Uterus (tissue), 3 donors: ENCODE measurements at regions not wholly inside any gene's neighbourhood (a gene's known extent, or its start where the extent isn't known, plus 50 kb on each side); places are given as distances from the start of the nearest gene placed in this dataset.

Experiments
- DNase-seq, 2 donors: peaks; one replicate each; pipeline ENCODE4 v3.0.0-alpha.2; 2019 to 2020
- H3K27ac ChIP-seq, 2 donors: fragments of 200-600 bp; sonication (generic); 1 replicate in 1 of 2; 2 replicates in 1 of 2; pipeline ENCODE4 v1.5.1; 2016 to 2018
- H3K27me3 ChIP-seq, 2 donors: fragments of 200-600 bp; sonication (generic); one replicate each; pipeline ENCODE4 v1.5.1; 2018 to 2019; ENCODE audit warnings: control low read depth in 1 of 2
- H3K36me3 ChIP-seq, 2 donors: fragments of 200-600 bp; sonication (generic); one replicate each; pipeline ENCODE4 v1.5.1; 2019; ENCODE audit warnings: control low read depth in 1 of 2
- H3K4me1 ChIP-seq, 2 donors: fragments of 200-600 bp; sonication (generic); one replicate each; pipeline ENCODE4 v1.5.1; 2018 to 2019; ENCODE audit warnings: control low read depth in 1 of 2
- H3K4me3 ChIP-seq, 2 donors: fragments of 200-600 bp; sonication (generic); 1 replicate in 1 of 2; 2 replicates in 1 of 2; pipeline ENCODE4 v1.5.1; 2018 to 2019; ENCODE audit warnings: mild to moderate bottlenecking in 1 of 2
- H3K9me3 ChIP-seq, 2 donors: fragments of 200-600 bp; sonication (generic); one replicate each; pipeline ENCODE4 v1.5.1; 2019; ENCODE audit warnings: control low read depth in 1 of 2
- CTCF ChIP-seq, 4 experiments: fragments of 200-600 bp in 2 of 4; fragments of 450-650 bp in 2 of 4; sonication (generic) in 2 of 4; IDR thresholded peaks; one replicate each; pipeline ENCODE4 v1.5.1; 2016 to 2019; ENCODE audit warnings: antibody characterized with exemption in 4 of 4, mild to moderate bottlenecking in 2 of 4, moderate library complexity in 1 of 4
- POLR2A ChIP-seq, 2 donors: fragments of 450-650 bp; IDR thresholded peaks; one replicate each; pipeline ENCODE4 v1.6.1; 2016; ENCODE audit warnings: antibody characterized with exemption in 2 of 2, mild to moderate bottlenecking in 1 of 2, moderate library complexity in 1 of 2
- intact Hi-C: fragments of 100-400 bp; cut with DNase I; formaldehyde crosslinking; loops from one replicate; pipeline ENCODE4 v1.15.1; 2023; ENCODE audit warnings: low total_unique reads
- donor health status: DM: yes; HTN: yes; CAD: no.

- H3K27ac ChIP-seq: no peak overlapping the region
- no peaks in the 10 kb centered on the region for H3K27me3 ChIP-seq
- DNase-seq: no peak
- peaks cover 0 to 3% of the 10 kb centered on the region in 2 donors for H3K9me3 ChIP-seq
- intact Hi-C loops: no loop called here
- no peaks in the 10 kb centered on the region for H3K4me1 ChIP-seq
- no peak overlapping the region for H3K4me3 ChIP-seq
- TF ChIP-seq POLR2A (IDR thresholded peaks at IDR 0.05) (no peak), CTCF (IDR thresholded peaks at IDR 0.05) (no peak)
- H3K36me3 ChIP-seq: no peaks in the 10 kb centered on the region
Observed at GRCh38 chr14:100988411-100988900, 84.9 kb upstream of the RTL1 start.

GRCh38 chr14:100988956-100989355 is 85.4 kb upstream of the RTL1 start:
- intact Hi-C loops: no loop called here
- H3K4me3 ChIP-seq: no peak overlapping the region
- no peaks in the 10 kb centered on the region for H3K27me3 ChIP-seq
- no peaks in the 10 kb centered on the region for H3K36me3 ChIP-seq
- DNase-seq: no peak
- H3K4me1 ChIP-seq: no peaks in the 10 kb centered on the region
- no peak for TF ChIP-seq CTCF (IDR thresholded peaks at IDR 0.05)
- TF ChIP-seq POLR2A (IDR thresholded peaks at IDR 0.05): no peak
- peaks cover 0 to 3% of the 10 kb centered on the region in 2 donors for H3K9me3 ChIP-seq
- H3K27ac ChIP-seq: no peak overlapping the region

GRCh38 chr14:100989924-100990323 is 86.4 kb upstream of the RTL1 start:
- intact Hi-C loops: no loop called here
- Histone ChIP-seq H3K27ac (no peak overlapping the region), H3K9me3 (peaks cover 0 to 3% of the 10 kb centered on the region in 2 donors), H3K4me3 (no peak overlapping the region), H3K36me3 (no peaks in the 10 kb centered on the region), H3K4me1 (no peaks in the 10 kb centered on the region), H3K27me3 (no peaks in the 10 kb centered on the region)
- TF ChIP-seq POLR2A (IDR thresholded peaks at IDR 0.05): no peak
- TF ChIP-seq CTCF (IDR thresholded peaks at IDR 0.05): no peak
- no peak for DNase-seq

- Histone ChIP-seq H3K4me3 (no peak overlapping the region), H3K4me1 (no peaks in the 10 kb centered on the region), H3K9me3 (no peaks in the 10 kb centered on the region), H3K27me3 (no peaks in the 10 kb centered on the region), H3K27ac (no peak overlapping the region), H3K36me3 (no peaks in the 10 kb centered on the region)
- TF ChIP-seq CTCF (IDR thresholded peaks at IDR 0.05) (no peak), POLR2A (IDR thresholded peaks at IDR 0.05) (no peak)
- intact Hi-C loops: no loop called here
- no peak for DNase-seq
Observed at GRCh38 chr14:100994082-100994481, 90.6 kb upstream of the RTL1 start.

GRCh38 chr14:100994756-100995330 is 91.3 kb upstream of the RTL1 start:
- intact Hi-C loops: no loop called here

More at GRCh38 chr14:100994756-100995330, 91.3 kb upstream of the RTL1 start:
- no peaks in the 10 kb centered on the region for H3K9me3 ChIP-seq
- no peak overlapping the region for H3K27ac ChIP-seq
- H3K4me1 ChIP-seq: no peaks in the 10 kb centered on the region
- no peak for DNase-seq
- no peak overlapping the region for H3K4me3 ChIP-seq
- TF ChIP-seq CTCF (IDR thresholded peaks at IDR 0.05) (no peak), POLR2A (IDR thresholded peaks at IDR 0.05) (no peak)
- H3K27me3 ChIP-seq: no peaks in the 10 kb centered on the region
- no peaks in the 10 kb centered on the region for H3K36me3 ChIP-seq
